ENCODE measurements at regions not wholly inside any gene's neighbourhood (a gene's known extent, or its start where the extent isn't known, plus 50 kb on each side); places are given as distances from the start of the nearest gene placed in this dataset.

GRCh38 chr10:30215623-30216022, 133.5 kb downstream of the MTPAP start:
- H3K27ac ChIP-seq, result no peak overlapping the region

GRCh38 chr10:30215141-30215540, 133.9 kb downstream of the MTPAP start:
- TF ChIP-seq CTCF (conservative IDR thresholded peaks at IDR 0.05), result no peak
- H3K27ac ChIP-seq, result no peak overlapping the region

More at GRCh38 chr10:30215623-30216022, 133.5 kb downstream of the MTPAP start:
- no peak for TF ChIP-seq CTCF (conservative IDR thresholded peaks at IDR 0.05)

GRCh38 chr10:30210296-30210695, 138.8 kb downstream of the MTPAP start:
- no peak for TF ChIP-seq CTCF (conservative IDR thresholded peaks at IDR 0.05)
- H3K27ac ChIP-seq, result no peak overlapping the region

GRCh38 chr10:30208330-30208729, 140.7 kb downstream of the MTPAP start:
- no peak for TF ChIP-seq CTCF (conservative IDR thresholded peaks at IDR 0.05)
- H3K27ac ChIP-seq, result no peak overlapping the region

GRCh38 chr10:30207485-30208052, 141.5 kb downstream of the MTPAP start:
- no peak overlapping the region for H3K27ac ChIP-seq
- TF ChIP-seq CTCF (conservative IDR thresholded peaks at IDR 0.05), result no peak

GRCh38 chr10:30200017-30200415, 140.6 kb upstream of the JCAD start:
- no peak overlapping the region for H3K27ac ChIP-seq
- no peak for TF ChIP-seq CTCF (conservative IDR thresholded peaks at IDR 0.05)

- no peak for TF ChIP-seq CTCF (conservative IDR thresholded peaks at IDR 0.05)
- H3K27ac ChIP-seq, result no peak overlapping the region
Measured at GRCh38 chr10:30199376-30200016, 140.1 kb upstream of the JCAD start.

All from VCaP (cell line).